H1 (cell line): ENCODE measurements at regions not wholly inside any gene's neighbourhood (a gene's known extent, or its start where the extent isn't known, plus 50 kb on each side); places are given as distances from the start of the nearest gene placed in this dataset.

Experiments used
- CTCF ChIA-PET: fragments of 300-600 bp; sonication (Branson Sonifier 250); formaldehyde crosslinking; loops from one replicate; lab custom pipeline; 2021; ENCODE audit not compliant: partially characterized antibody; lab: Charles Lee
- POLR2A ChIA-PET: fragments of 300-600 bp; sonication (Branson Sonifier 250); formaldehyde crosslinking; loops from one replicate; lab custom pipeline; 2021; ENCODE audit warnings: inconsistent platforms; ENCODE audit not compliant: partially characterized antibody; lab: Charles Lee
- DNase-seq, 2 experiments: peaks; one replicate each; pipeline versions ENCODE4 v3.0.0 to v3.0.0-alpha.2; 2010 to 2022; ENCODE audit warnings: low spot score in 2 of 2, low read depth in 1 of 2, mixed read lengths in 1 of 2
- FAIRE-seq: peaks from 2 replicates; lab custom pipeline; 2011; peaks lifted over from hg19 to GRCh38; lab: Jason Lieb, UNC
- H2AFZ ChIP-seq: 2 replicates; pipeline ENCODE4 v1.8.1; 2012; ENCODE audit warnings: low read length, inconsistent platforms
- H2AK5ac ChIP-seq: 2 replicates; pipeline ENCODE4 v1.6.1; 2013; ENCODE audit warnings: low read depth, low read length
- H2BK120ac ChIP-seq: replicated peaks from 2 replicates; pipeline ENCODE3; 2013; ENCODE audit warnings: low read depth, low read length, inconsistent platforms
- H2BK12ac ChIP-seq: 2 replicates; pipeline ENCODE4 v1.6.1; 2013; ENCODE audit warnings: low read depth, low read length
- H2BK15ac ChIP-seq: 2 replicates; pipeline ENCODE4 v1.6.1; 2013; ENCODE audit warnings: low read length
- H2BK20ac ChIP-seq: 2 replicates; pipeline ENCODE4 v1.6.1; 2013; ENCODE audit warnings: low read length
- H2BK5ac ChIP-seq: 2 replicates; pipeline ENCODE4 v1.6.1; 2013; ENCODE audit warnings: low read depth, low read length
- H3K14ac ChIP-seq: 2 replicates; pipeline ENCODE4 v1.6.1; 2013; ENCODE audit warnings: inconsistent platforms; ENCODE audit not compliant: insufficient read length
- H3K18ac ChIP-seq: 2 replicates; pipeline ENCODE4 v1.6.1; 2013; ENCODE audit warnings: low read length; ENCODE audit errors: extremely low read depth
- H3K23ac ChIP-seq: 2 replicates; pipeline ENCODE4 v1.6.1; 2013; ENCODE audit warnings: inconsistent platforms; ENCODE audit not compliant: insufficient read length
- H3K23me2 ChIP-seq: 2 replicates; pipeline ENCODE4 v1.6.1; 2013; ENCODE audit warnings: low read depth, low read length
- H3K27ac ChIP-seq: 2 replicates; pipeline ENCODE4 v1.6.1; 2011; ENCODE audit warnings: low read depth, low read length, inconsistent platforms
- H3K27me3 ChIP-seq, 4 experiments: replicated peaks in 1 of 4; 1 replicate in 1 of 4; 2 replicates in 3 of 4; pipeline versions ENCODE4 v1.6.1 to v1.8.1; 2011 to 2013; ENCODE audit warnings: low read length in 3 of 4, mild to moderate bottlenecking in 3 of 4, inconsistent platforms in 2 of 4, mixed read lengths in 2 of 4, moderate library complexity in 1 of 4; ENCODE audit not compliant: control insufficient read depth in 3 of 4, insufficient read depth in 3 of 4; ENCODE audit errors: extremely low read depth in 1 of 4
- H3K36me3 ChIP-seq, 4 experiments: 2 replicates each; pipeline versions ENCODE4 v1.6.1 to v1.8.1; 2011 to 2013; ENCODE audit warnings: mild to moderate bottlenecking in 4 of 4, low read length in 3 of 4, moderate library complexity in 2 of 4, control low read depth in 1 of 4, inconsistent platforms in 1 of 4; ENCODE audit not compliant: insufficient read depth in 4 of 4, control insufficient read depth in 2 of 4
- H3K4ac ChIP-seq: replicated peaks from 2 replicates; pipeline ENCODE3; 2013; ENCODE audit warnings: low read length, low read depth, mixed read lengths, inconsistent platforms; ENCODE audit not compliant: insufficient read length
- H3K4me1 ChIP-seq, 4 experiments: replicated peaks in 1 of 4; 1 replicate in 1 of 4; 2 replicates in 3 of 4; pipeline versions ENCODE4 v1.6.1 to v1.8.1; 2011 to 2013; ENCODE audit warnings: low read length in 3 of 4, inconsistent platforms in 2 of 4, mixed read lengths in 1 of 4; ENCODE audit not compliant: insufficient read depth in 4 of 4, control insufficient read depth in 3 of 4
- H3K4me2 ChIP-seq, 2 experiments: 2 replicates each; pipeline versions ENCODE4 v1.6.1 to v1.8.1; 2011 to 2013; ENCODE audit warnings: low read depth in 2 of 2, low read length in 2 of 2, control low read depth in 1 of 2, inconsistent platforms in 1 of 2, mild to moderate bottlenecking in 1 of 2; ENCODE audit not compliant: insufficient read depth in 1 of 2
- H3K4me3 ChIP-seq, 4 experiments: fragments of 200-600, 300-600 bp in 1 of 4; sonication (generic), shearing (Covaris generic), sonication (Bioruptor Twin) in 1 of 4; 2 replicates each; pipeline versions ENCODE4 v1.5.1 to v1.8.1; 2011 to 2016; ENCODE audit warnings: low read length in 4 of 4, low read depth in 3 of 4, control low read depth in 2 of 4, inconsistent platforms in 2 of 4, mild to moderate bottlenecking in 2 of 4, mixed read lengths in 1 of 4, moderate library complexity in 1 of 4; ENCODE audit not compliant: insufficient read depth in 2 of 4; ENCODE audit errors: extremely low read depth in 1 of 4
- H3K56ac ChIP-seq: replicated peaks from 2 replicates; pipeline ENCODE3; 2013; ENCODE audit warnings: low read depth, mild to moderate bottlenecking, mixed read lengths, low read length, inconsistent platforms; ENCODE audit not compliant: insufficient read length
- H3K79me1 ChIP-seq: 2 replicates; pipeline ENCODE4 v1.6.1; 2013; ENCODE audit warnings: low read depth, low read length, control low read depth
- H3K79me2 ChIP-seq, 2 experiments: 2 replicates each; pipeline versions ENCODE4 v1.6.1 to v1.8.1; 2012 to 2013; ENCODE audit warnings: low read length in 2 of 2, mild to moderate bottlenecking in 2 of 2, inconsistent platforms in 1 of 2; ENCODE audit not compliant: insufficient read depth in 2 of 2, control insufficient read depth in 1 of 2
- H3K9ac ChIP-seq, 4 experiments: replicated peaks in 1 of 4; 1 replicate in 1 of 4; 2 replicates in 3 of 4; pipeline versions ENCODE4 v1.6.1 to v1.8.1; 2011 to 2013; ENCODE audit warnings: low read depth in 3 of 4, low read length in 3 of 4, control low read depth in 2 of 4, mild to moderate bottlenecking in 2 of 4, moderate library complexity in 2 of 4, inconsistent platforms in 1 of 4; ENCODE audit errors: extremely low read depth in 1 of 4
- H3K9me3 ChIP-seq, 2 experiments: 2 replicates each; pipeline versions ENCODE4 v1.6.1 to v1.8.1; 2012 to 2013; ENCODE audit warnings: mild to moderate bottlenecking in 2 of 2, moderate library complexity in 2 of 2, control low read depth in 1 of 2, inconsistent platforms in 1 of 2, low read depth in 1 of 2, low read length in 1 of 2, mixed read lengths in 1 of 2; ENCODE audit not compliant: insufficient read depth in 2 of 2
- H4K20me1 ChIP-seq, 2 experiments: replicated peaks in 1 of 2; 2 replicates each; pipeline versions ENCODE3 to v1.8.1; 2011 to 2013; ENCODE audit warnings: inconsistent platforms in 2 of 2, low read length in 2 of 2, mild to moderate bottlenecking in 1 of 2; ENCODE audit not compliant: insufficient read depth in 2 of 2, control insufficient read depth in 1 of 2
- H4K5ac ChIP-seq: 2 replicates; pipeline ENCODE4 v1.6.1; 2013; ENCODE audit warnings: low read length, low read depth, mixed read lengths, inconsistent platforms; ENCODE audit not compliant: insufficient read length
- H4K8ac ChIP-seq: 2 replicates; pipeline ENCODE4 v1.8.0; 2013; ENCODE audit warnings: mild to moderate bottlenecking, moderate library complexity, low read length, inconsistent platforms; ENCODE audit not compliant: insufficient read depth; ENCODE audit errors: extremely low read depth
- H4K91ac ChIP-seq: replicated peaks from 2 replicates; pipeline ENCODE3; 2013; ENCODE audit warnings: low read length, mixed read lengths, inconsistent platforms; ENCODE audit not compliant: insufficient read length
- RBBP5 ChIP-seq: IDR thresholded peaks from 2 replicates; pipeline ENCODE4 v1.7.1; 2012; ENCODE audit warnings: low read depth, mild to moderate bottlenecking, inconsistent platforms, low read length, moderate library complexity, borderline replicate concordance
- WGBS, 2 experiments: shearing (Covaris generic) in 1 of 2; methylation state at CpG; one replicate each; pipeline versions ENCODE4 v1.1.6 to v1.1.7; 2013 to 2015; ENCODE audit warnings: low lambda C conversion rate in 2 of 2, mixed read lengths in 2 of 2, inconsistent platforms in 1 of 2, low coverage in 1 of 2, missing lambda C conversion rate in 1 of 2; ENCODE audit not compliant: insufficient replicate concordance in 2 of 2, insufficient coverage in 1 of 2, insufficient read length in 1 of 2; ENCODE audit errors: extremely low coverage in 1 of 2, missing lambda C conversion rate in 1 of 2; 5-methylcytosine and 5-hydroxymethylcytosine counted together

GRCh38 chr13:109649713-109650112 is 136.7 kb downstream of the IRS2 start:
- peaks cover 0 to under 1% of the 10 kb centered on the region in 2 experiments for H4K20me1 ChIP-seq
- 86% methylated on average over 3 of the region's 3 CpGs; no CpG with 5 or more reads in 1 of the 2 experiments for WGBS, 2 experiments
- H3K14ac ChIP-seq = no peak overlapping the region
- H3K9ac ChIP-seq = no peak overlapping the region
- H3K4me2 ChIP-seq = no peak overlapping the region
- H4K8ac ChIP-seq = no peak overlapping the region
- H3K27me3 ChIP-seq = no peaks in the 10 kb centered on the region
- no peak overlapping the region for H2BK5ac ChIP-seq
- H2AFZ ChIP-seq = no peak overlapping the region
- no peaks in the 10 kb centered on the region for H3K36me3 ChIP-seq
- DNase-seq (no peak), FAIRE-seq (no peak)
- no peaks in the 10 kb centered on the region for H3K9me3 ChIP-seq
- H3K23ac ChIP-seq = no peak overlapping the region
- no peak overlapping the region for H3K18ac ChIP-seq
- H3K4me1 ChIP-seq = no peaks in the 10 kb centered on the region
- H2BK12ac ChIP-seq = no peak overlapping the region
- H3K27ac ChIP-seq = no peak overlapping the region
- ChIA-PET POLR2A (no interaction called here), CTCF (interaction anchor here (0.6 kb wide), 1 partner anchor 585 kb away, joined by 3 read pairs; no protein-coding TSS in a partner anchor)
- no peak overlapping the region for H2BK15ac ChIP-seq
- no peak overlapping the region for H2BK120ac ChIP-seq
- H3K4me3 ChIP-seq = no peak overlapping the region
- H3K79me1 ChIP-seq = no peaks in the 10 kb centered on the region
- no peak overlapping the region for H4K5ac ChIP-seq
- no peak overlapping the region for H2BK20ac ChIP-seq
- H3K4ac ChIP-seq = no peak overlapping the region
- H3K23me2 ChIP-seq = no peaks in the 10 kb centered on the region; the same call in 1 of the 2 replicates
- no peak for TF ChIP-seq RBBP5
- no peak overlapping the region for H2AK5ac ChIP-seq
- no peak overlapping the region for H3K56ac ChIP-seq
- H3K79me2 ChIP-seq = no peaks in the 10 kb centered on the region
- no peak overlapping the region for H4K91ac ChIP-seq
